HepG2 (cell line): ENCODE measurements at regions not wholly inside any gene's neighbourhood (a gene's known extent, or its start where the extent isn't known, plus 50 kb on each side); places are given as distances from the start of the nearest gene placed in this dataset.

Experiments used
- AGO1 ChIP-seq: fragments of 200-400 bp; formaldehyde crosslinking; IDR thresholded peaks from 2 replicates; pipeline ENCODE4 v1.6.1; 2017; ENCODE audit warnings: mild to moderate bottlenecking, low read depth, low read length, moderate library complexity; ENCODE audit not compliant: poor library complexity, severe bottlenecking
- HOXA5 ChIP-seq: sonication (generic); formaldehyde crosslinking; IDR thresholded peaks from 2 replicates; pipeline ENCODE4 v1.4.0; 2020; ENCODE audit warnings: missing genetic modification reagents
- IRF2 ChIP-seq: IDR thresholded peaks from 2 replicates; pipeline ENCODE4 v1.6.1; 2018; ENCODE audit warnings: missing genetic modification reagents, missing compliant biosample characterization
- MTA1 ChIP-seq: sonication (generic); formaldehyde crosslinking; IDR thresholded peaks from 2 replicates; pipeline ENCODE4 v1.4.0; 2020; ENCODE audit warnings: missing genetic modification reagents, mild to moderate bottlenecking, borderline replicate concordance
- PHF21A ChIP-seq: sonication (generic); formaldehyde crosslinking; IDR thresholded peaks from 2 replicates; pipeline ENCODE4 v1.5.0; 2020; ENCODE audit warnings: mild to moderate bottlenecking, missing genetic modification reagents
- PRMT3 ChIP-seq: sonication (generic); formaldehyde crosslinking; IDR thresholded peaks from 2 replicates; pipeline ENCODE4 v1.8.1; 2022; ENCODE audit warnings: low read depth, mild to moderate bottlenecking, moderate library complexity, missing genetic modification reagents, borderline replicate concordance
- SOX5 ChIP-seq: IDR thresholded peaks from 2 replicates; pipeline ENCODE4 v1.6.1; 2016; ENCODE audit warnings: borderline replicate concordance
- SRY ChIP-seq: sonication (generic); formaldehyde crosslinking; IDR thresholded peaks from 2 replicates; pipeline ENCODE4 v1.8.0; 2022; ENCODE audit warnings: mild to moderate bottlenecking, missing genetic modification reagents
- ZBTB26 ChIP-seq: IDR thresholded peaks from 2 replicates; pipeline ENCODE4 v1.6.1; 2016; ENCODE audit warnings: missing compliant biosample characterization, missing genetic modification reagents, borderline replicate concordance
- ZC3H4 ChIP-seq: sonication (generic); formaldehyde crosslinking; IDR thresholded peaks from 2 replicates; pipeline ENCODE4 v1.4.0; 2020; ENCODE audit warnings: missing genetic modification reagents, borderline replicate concordance
- ZNF12 ChIP-seq: sonication (generic); formaldehyde crosslinking; IDR thresholded peaks from 2 replicates; pipeline ENCODE4 v1.5.0; 2020; ENCODE audit warnings: missing genetic modification reagents
- ZNF225 ChIP-seq: sonication (generic); formaldehyde crosslinking; IDR thresholded peaks from 2 replicates; pipeline ENCODE4 v1.4.0; 2020; ENCODE audit warnings: mild to moderate bottlenecking, missing genetic modification reagents
- ZNF253 ChIP-seq: sonication (generic); formaldehyde crosslinking; IDR thresholded peaks from 2 replicates; pipeline ENCODE4 v1.8.0; 2022; ENCODE audit warnings: mild to moderate bottlenecking, missing genetic modification reagents, borderline replicate concordance
- ZNF280B ChIP-seq: sonication (generic); formaldehyde crosslinking; IDR thresholded peaks from 2 replicates; pipeline ENCODE4 v1.5.0; 2020; ENCODE audit warnings: missing genetic modification reagents, mild to moderate bottlenecking, borderline replicate concordance
- ZNF510 ChIP-seq: sonication (generic); formaldehyde crosslinking; IDR thresholded peaks from 2 replicates; pipeline ENCODE4 v1.4.0; 2020; ENCODE audit warnings: low read depth, mild to moderate bottlenecking, missing genetic modification reagents
- ZNF782 ChIP-seq: sonication (generic); formaldehyde crosslinking; IDR thresholded peaks from 2 replicates; pipeline ENCODE4 v1.4.0; 2020; ENCODE audit warnings: missing genetic modification reagents, mild to moderate bottlenecking, borderline replicate concordance
- ZNF839 ChIP-seq: sonication (generic); formaldehyde crosslinking; IDR thresholded peaks from 2 replicates; pipeline ENCODE4 v1.4.0; 2020; ENCODE audit warnings: missing genetic modification reagents, mild to moderate bottlenecking, borderline replicate concordance
- ZNF891 ChIP-seq: sonication (generic); formaldehyde crosslinking; IDR thresholded peaks from 2 replicates; pipeline ENCODE4 v1.5.0; 2020; ENCODE audit warnings: mild to moderate bottlenecking, missing genetic modification reagents
- TF ChIP-seq, protein P1 (sequence below): sonication (generic); formaldehyde crosslinking; IDR thresholded peaks from 2 replicates; pipeline ENCODE4 v1.5.0; 2020; ENCODE audit warnings: mild to moderate bottlenecking, missing genetic modification reagents
- TF ChIP-seq, protein P2 (sequence below): sonication (generic); formaldehyde crosslinking; IDR thresholded peaks from 2 replicates; pipeline ENCODE4 v1.4.0; 2020; ENCODE audit warnings: mild to moderate bottlenecking, missing genetic modification reagents
- TF ChIP-seq, protein P3 (sequence below): sonication (generic); formaldehyde crosslinking; IDR thresholded peaks from 2 replicates; pipeline ENCODE4 v1.8.1; 2023; ENCODE audit warnings: mild to moderate bottlenecking, missing genetic modification reagents

- TF ChIP-seq ZNF225 (CRISPR knock-in tag) (no peak; the same call in 1 of the 2 replicates), ZNF12 (CRISPR knock-in tag) (no peak; the same call in 1 of the 2 replicates), ZNF891 (peak; percentile 94), ZNF280B (CRISPR knock-in tag) (peak; percentile 85), SOX5 (peak; percentile 26; the same call in 1 of the 2 replicates), HOXA5 (CRISPR knock-in tag) (peak; percentile 52; the same call in 1 of the 2 replicates), MTA1 (CRISPR knock-in tag) (peak; percentile 47; the same call in 1 of the 2 replicates), ZNF782 (peak; percentile 13; the same call in 1 of the 2 replicates), ZC3H4 (CRISPR knock-in tag) (peak; percentile 36; the same call in 1 of the 2 replicates), ZBTB26 (CRISPR knock-in tag) (peak; percentile 35), PRMT3 (CRISPR knock-in tag) (no peak), IRF2 (no peak), ZNF510 (CRISPR knock-in tag) (peak; percentile 56; the same call in 1 of the 2 replicates), SRY (CRISPR knock-in tag) (peak; percentile 27; the same call in 1 of the 2 replicates), PHF21A (0 out of 2 replicates have a peak, but pooled peaks have one; percentile 47), ZNF839 (CRISPR knock-in tag) (peak; percentile 26; the same call in 1 of the 2 replicates), ZNF253 (CRISPR knock-in tag) (no peak), AGO1 (peak; percentile 54)
- TF ChIP-seq, protein P1, sequence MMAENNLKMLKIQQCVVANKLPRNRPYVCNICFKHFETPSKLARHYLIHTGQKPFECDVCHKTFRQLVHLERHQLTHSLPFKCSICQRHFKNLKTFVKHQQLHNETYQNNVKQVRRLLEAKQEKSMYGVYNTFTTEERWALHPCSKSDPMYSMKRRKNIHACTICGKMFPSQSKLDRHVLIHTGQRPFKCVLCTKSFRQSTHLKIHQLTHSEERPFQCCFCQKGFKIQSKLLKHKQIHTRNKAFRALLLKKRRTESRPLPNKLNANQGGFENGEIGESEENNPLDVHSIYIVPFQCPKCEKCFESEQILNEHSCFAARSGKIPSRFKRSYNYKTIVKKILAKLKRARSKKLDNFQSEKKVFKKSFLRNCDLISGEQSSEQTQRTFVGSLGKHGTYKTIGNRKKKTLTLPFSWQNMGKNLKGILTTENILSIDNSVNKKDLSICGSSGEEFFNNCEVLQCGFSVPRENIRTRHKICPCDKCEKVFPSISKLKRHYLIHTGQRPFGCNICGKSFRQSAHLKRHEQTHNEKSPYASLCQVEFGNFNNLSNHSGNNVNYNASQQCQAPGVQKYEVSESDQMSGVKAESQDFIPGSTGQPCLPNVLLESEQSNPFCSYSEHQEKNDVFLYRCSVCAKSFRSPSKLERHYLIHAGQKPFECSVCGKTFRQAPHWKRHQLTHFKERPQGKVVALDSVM (CRISPR knock-in tag), result no peak
- TF ChIP-seq, protein P2, sequence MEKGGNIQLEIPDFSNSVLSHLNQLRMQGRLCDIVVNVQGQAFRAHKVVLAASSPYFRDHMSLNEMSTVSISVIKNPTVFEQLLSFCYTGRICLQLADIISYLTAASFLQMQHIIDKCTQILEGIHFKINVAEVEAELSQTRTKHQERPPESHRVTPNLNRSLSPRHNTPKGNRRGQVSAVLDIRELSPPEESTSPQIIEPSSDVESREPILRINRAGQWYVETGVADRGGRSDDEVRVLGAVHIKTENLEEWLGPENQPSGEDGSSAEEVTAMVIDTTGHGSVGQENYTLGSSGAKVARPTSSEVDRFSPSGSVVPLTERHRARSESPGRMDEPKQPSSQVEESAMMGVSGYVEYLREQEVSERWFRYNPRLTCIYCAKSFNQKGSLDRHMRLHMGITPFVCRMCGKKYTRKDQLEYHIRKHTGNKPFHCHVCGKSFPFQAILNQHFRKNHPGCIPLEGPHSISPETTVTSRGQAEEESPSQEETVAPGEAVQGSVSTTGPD (CRISPR knock-in tag), result no peak
- TF ChIP-seq, protein P3, sequence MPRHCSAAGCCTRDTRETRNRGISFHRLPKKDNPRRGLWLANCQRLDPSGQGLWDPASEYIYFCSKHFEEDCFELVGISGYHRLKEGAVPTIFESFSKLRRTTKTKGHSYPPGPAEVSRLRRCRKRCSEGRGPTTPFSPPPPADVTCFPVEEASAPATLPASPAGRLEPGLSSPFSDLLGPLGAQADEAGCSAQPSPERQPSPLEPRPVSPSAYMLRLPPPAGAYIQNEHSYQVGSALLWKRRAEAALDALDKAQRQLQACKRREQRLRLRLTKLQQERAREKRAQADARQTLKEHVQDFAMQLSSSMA, result 0 out of 2 replicates have a peak, but pooled peaks have one; percentile 27
These were observed 324.5 kb downstream of the SOX9 start (continued) for GRCh38 chr17:72445055-72445991.
